SK-MEL-5 (cell line): ENCODE measurements at regions not wholly inside any gene's neighbourhood (a gene's known extent, or its start where the extent isn't known, plus 50 kb on each side); places are given as distances from the start of the nearest gene placed in this dataset.
"Not testable (repeated sequence)": the region's sequence is repeated elsewhere in the genome, so short reads cannot be mapped to it uniquely, and the experiment has no call there.

Experiments used
- DNase-seq: peaks from one replicate; pipeline ENCODE4 v3.0.0-alpha.2; 2016; ENCODE audit warnings: low read depth, low spot score
- in situ Hi-C: cut with HindIII; loops from 2 replicates; pipeline ENCODE4 v1.10.0; 2016; ENCODE audit warnings: low sequenced_read_pairs, high pct_unique_total_duplicates, low pct_unique_long_range_greater_than_20kb

- in situ Hi-C loops = no loop called here
- DNase-seq = no peak
These were observed 113.6 kb downstream of the MRPL39 start for GRCh38 chr21:25493722-25494121.

GRCh38 chr21:25491267-25491666, 116.0 kb downstream of the MRPL39 start:
- DNase-seq = no peak
- in situ Hi-C loops = no loop called here

GRCh38 chr21:25490742-25491141, 116.5 kb downstream of the MRPL39 start:
- in situ Hi-C loops = no loop called here
- DNase-seq = no peak

GRCh38 chr21:25489673-25490072, 117.6 kb downstream of the MRPL39 start:
- in situ Hi-C loops = no loop called here
- DNase-seq = no peak

- no peak for DNase-seq
- in situ Hi-C loops = no loop called here
These were observed 120.2 kb downstream of the MRPL39 start for GRCh38 chr21:25487046-25487594.

GRCh38 chr21:25485914-25486313, 121.4 kb downstream of the MRPL39 start:
- in situ Hi-C loops = no loop called here

GRCh38 chr21:25467896-25468295, 139.4 kb downstream of the MRPL39 start:
- DNase-seq = no peak
- in situ Hi-C loops = no loop called here

More at GRCh38 chr21:25485914-25486313, 121.4 kb downstream of the MRPL39 start:
- no peak for DNase-seq

GRCh38 chr21:25467071-25467470, 140.2 kb downstream of the MRPL39 start:
- peak; percentile 7 for DNase-seq
- in situ Hi-C loops = not testable (repeated sequence)

GRCh38 chr21:25466470-25466869, 140.8 kb downstream of the MRPL39 start:
- no peak for DNase-seq
- in situ Hi-C loops = no loop called here

GRCh38 chr21:25465263-25465662, 142.0 kb downstream of the MRPL39 start:
- no peak for DNase-seq
- in situ Hi-C loops = no loop called here

- no peak for DNase-seq
- in situ Hi-C loops = no loop called here
These were observed 143.0 kb downstream of the MRPL39 start for GRCh38 chr21:25464275-25464674.

GRCh38 chr21:25462517-25462971, 144.7 kb downstream of the MRPL39 start:
- in situ Hi-C loops = no loop called here
- no peak for DNase-seq

- in situ Hi-C loops = no loop called here
- no peak for DNase-seq
These were observed 145.6 kb downstream of the MRPL39 start for GRCh38 chr21:25461725-25462124.

GRCh38 chr21:25459993-25460392, 147.3 kb downstream of the MRPL39 start:
- DNase-seq = no peak
- in situ Hi-C loops = no loop called here

GRCh38 chr21:25459365-25459764, 147.9 kb downstream of the MRPL39 start:
- no peak for DNase-seq
- in situ Hi-C loops = no loop called here

- DNase-seq = no peak
- in situ Hi-C loops = no loop called here
These were observed 148.8 kb downstream of the MRPL39 start for GRCh38 chr21:25458484-25458883.

- no peak for DNase-seq
- in situ Hi-C loops = no loop called here
These were observed 149.3 kb downstream of the MRPL39 start for GRCh38 chr21:25457946-25458345.

- in situ Hi-C loops = no loop called here
- peak; percentile 61 for DNase-seq
These were observed 149.9 kb downstream of the MRPL39 start for GRCh38 chr21:25457411-25457810.

- DNase-seq = no peak
- in situ Hi-C loops = no loop called here
These were observed 150.6 kb downstream of the MRPL39 start for GRCh38 chr21:25456672-25457071.

GRCh38 chr21:25453524-25453923, 153.8 kb downstream of the MRPL39 start:
- DNase-seq = no peak
- in situ Hi-C loops = no loop called here
